Gastroesophageal sphincter (tissue), 3 donors: ENCODE measurements at regions not wholly inside any gene's neighbourhood (a gene's known extent, or its start where the extent isn't known, plus 50 kb on each side); places are given as distances from the start of the nearest gene placed in this dataset.

Experiments
- POLR2A ChIP-seq, 2 donors: fragments of 450-650 bp; IDR thresholded peaks; one replicate each; pipeline ENCODE4 v1.6.1; 2017; ENCODE audit warnings: antibody characterized with exemption in 2 of 2, mild to moderate bottlenecking in 2 of 2, moderate library complexity in 1 of 2
- POLR2AphosphoS5 ChIP-seq: sonication (generic); formaldehyde crosslinking; IDR thresholded peaks from one replicate; pipeline ENCODE4 v1.6.1; 2017; ENCODE audit warnings: antibody characterized with exemption
- TF ChIP-seq, protein P1 (sequence below), 4 experiments: fragments of 200-600 bp in 2 of 4; fragments of 450-650 bp in 2 of 4; sonication (generic) in 1 of 4; IDR thresholded peaks; one replicate each; pipeline ENCODE4 v1.5.1; 2017 to 2019; ENCODE audit warnings: antibody characterized with exemption in 4 of 4, mild to moderate bottlenecking in 2 of 4, moderate library complexity in 2 of 4

DNA sequence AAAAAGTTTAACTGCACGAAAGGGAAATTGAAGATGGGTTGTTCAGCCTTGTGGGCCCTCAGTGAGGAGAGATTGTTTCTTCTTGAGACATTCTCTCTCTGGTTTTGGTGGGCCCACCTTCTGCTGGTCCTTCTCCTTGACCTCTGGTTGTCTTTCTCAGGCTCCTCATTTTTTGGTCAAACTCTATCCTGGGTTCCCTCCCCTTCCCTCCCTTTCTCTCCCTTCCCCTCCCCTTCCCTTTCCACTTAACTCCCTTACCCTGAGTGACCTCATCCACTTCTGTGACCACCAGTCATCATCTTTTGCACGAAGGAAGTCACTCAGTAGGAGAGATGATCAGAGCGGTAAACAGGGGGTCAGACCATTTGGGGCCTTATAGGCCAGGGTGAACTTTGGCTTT, 71.5 kb upstream of the RALY start:
- TF ChIP-seq POLR2AphosphoS5 (no peak), POLR2A (IDR thresholded peaks at IDR 0.05) (no peak)
- TF ChIP-seq, protein P1, sequence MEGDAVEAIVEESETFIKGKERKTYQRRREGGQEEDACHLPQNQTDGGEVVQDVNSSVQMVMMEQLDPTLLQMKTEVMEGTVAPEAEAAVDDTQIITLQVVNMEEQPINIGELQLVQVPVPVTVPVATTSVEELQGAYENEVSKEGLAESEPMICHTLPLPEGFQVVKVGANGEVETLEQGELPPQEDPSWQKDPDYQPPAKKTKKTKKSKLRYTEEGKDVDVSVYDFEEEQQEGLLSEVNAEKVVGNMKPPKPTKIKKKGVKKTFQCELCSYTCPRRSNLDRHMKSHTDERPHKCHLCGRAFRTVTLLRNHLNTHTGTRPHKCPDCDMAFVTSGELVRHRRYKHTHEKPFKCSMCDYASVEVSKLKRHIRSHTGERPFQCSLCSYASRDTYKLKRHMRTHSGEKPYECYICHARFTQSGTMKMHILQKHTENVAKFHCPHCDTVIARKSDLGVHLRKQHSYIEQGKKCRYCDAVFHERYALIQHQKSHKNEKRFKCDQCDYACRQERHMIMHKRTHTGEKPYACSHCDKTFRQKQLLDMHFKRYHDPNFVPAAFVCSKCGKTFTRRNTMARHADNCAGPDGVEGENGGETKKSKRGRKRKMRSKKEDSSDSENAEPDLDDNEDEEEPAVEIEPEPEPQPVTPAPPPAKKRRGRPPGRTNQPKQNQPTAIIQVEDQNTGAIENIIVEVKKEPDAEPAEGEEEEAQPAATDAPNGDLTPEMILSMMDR (IDR thresholded peaks at IDR 0.05), result no peak
